Stimulated activated CD4-positive, alpha-beta T cell treated with anti-CD3 and anti-CD28 coated beads, TNF-alpha, amount 100 ng/mL, for 4 hours (primary cell): ENCODE measurements at regions not wholly inside any gene's neighbourhood (a gene's known extent, or its start where the extent isn't known, plus 50 kb on each side); places are given as distances from the start of the nearest gene placed in this dataset.

Experiments
- DNase-seq, 3 experiments: peaks; one replicate each; pipeline ENCODE4 v3.0.0-alpha.2; 2020; ENCODE audit warnings: low read depth in 3 of 3

DNA sequence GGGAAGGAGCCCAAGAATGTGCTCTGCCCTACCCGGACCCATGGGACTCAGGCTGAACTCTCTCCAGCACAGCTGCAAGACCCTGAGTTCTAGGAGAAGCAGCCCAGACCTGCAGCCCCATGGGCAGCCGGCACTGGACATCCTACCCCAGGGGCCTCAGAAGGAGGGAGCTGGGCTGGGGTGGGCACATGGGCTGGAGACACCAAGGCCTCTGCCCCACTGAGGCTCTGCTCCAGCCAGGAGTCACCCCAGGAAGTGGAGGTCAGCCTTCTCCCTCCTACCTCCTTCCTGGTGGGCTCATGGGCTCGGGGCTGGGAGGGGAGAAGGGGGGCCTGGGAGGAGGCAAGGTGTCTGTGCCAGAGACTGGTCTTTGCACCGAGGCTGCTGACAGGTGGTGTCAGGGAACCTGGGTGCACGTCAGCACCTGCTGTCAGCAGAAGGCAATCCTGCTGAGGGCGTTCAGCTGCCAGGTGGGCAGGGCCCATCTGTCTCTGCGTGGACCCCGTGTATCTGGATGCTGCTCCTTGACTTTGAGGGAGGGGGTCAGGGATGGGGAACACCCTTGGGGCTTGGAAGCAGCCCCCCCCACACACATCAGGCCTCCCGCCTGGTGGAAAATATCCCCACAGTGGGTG, 95.2 kb downstream of the PDGFA start:
- no peak for DNase-seq

DNA sequence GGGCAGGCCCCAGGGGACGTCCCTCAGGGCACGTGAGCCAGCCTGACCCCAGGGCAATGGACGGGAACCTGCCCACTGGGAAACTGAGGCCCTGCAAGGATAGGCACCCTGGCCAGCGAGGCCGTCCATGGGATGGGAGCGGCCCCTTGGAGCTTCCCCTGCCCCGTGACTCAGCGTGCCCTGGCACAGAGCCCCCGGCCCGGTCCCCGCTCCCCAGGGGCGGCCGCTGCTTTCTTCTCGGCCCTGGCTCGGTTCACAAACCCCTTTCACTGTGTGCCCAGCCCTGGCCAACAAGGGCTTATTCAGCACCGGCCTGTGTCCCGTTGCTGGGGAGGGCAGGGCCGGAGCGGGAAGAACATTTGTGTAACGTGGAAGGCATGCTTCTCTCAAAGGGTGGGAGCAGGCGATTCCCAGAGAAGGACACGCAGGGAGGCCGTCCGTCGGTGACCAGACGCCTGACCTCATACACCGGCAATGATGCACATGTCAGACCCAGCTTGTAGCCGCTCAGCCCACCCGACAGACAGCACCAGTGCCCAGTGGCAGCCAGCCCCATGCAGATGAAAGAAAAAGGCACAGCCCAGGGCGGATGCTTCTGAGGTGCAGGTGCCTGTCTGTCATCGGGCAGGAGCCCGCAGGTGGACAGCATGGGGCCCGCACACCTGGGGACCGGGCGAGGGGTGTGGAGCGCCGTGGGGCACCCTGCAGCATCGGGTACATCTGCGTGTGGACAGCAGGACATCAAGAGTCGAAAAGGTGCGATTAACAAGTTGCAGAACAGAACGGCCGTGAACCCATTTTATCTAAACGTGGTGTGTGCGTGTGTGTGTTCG, 94.5 kb downstream of the PDGFA start:
- no peak for DNase-seq

DNA sequence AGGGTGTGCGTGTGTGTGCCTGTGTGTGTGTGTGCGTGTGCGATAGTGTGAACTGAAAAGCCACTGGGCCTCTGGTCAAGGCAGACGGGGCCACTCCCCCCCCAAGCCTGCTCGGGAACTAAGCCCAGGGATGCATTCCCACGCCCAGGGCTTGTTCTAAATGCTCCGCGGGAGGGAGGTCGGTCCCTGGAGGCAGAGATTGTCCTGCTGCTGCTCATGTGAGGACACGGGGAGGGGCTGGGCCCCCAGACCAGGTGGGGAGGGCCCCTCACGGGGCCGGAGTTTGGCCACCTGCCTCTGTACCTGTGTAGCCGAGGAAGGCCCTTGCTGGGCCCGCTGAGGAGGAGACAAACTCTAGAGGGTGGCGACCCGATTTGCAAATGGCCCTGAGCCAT, 93.9 kb downstream of the PDGFA start:
- DNase-seq, result no peak

GRCh38 chr7:426510-426909, 93.1 kb downstream of the PDGFA start:
- DNase-seq, result no peak

- no peak for DNase-seq
Observed at GRCh38 chr7:427506-428103, 92.0 kb downstream of the PDGFA start.

GRCh38 chr7:428387-428786, 91.3 kb downstream of the PDGFA start:
- no peak for DNase-seq

GRCh38 chr7:428927-429827, 90.5 kb downstream of the PDGFA start:
- DNase-seq, result no peak

DNA sequence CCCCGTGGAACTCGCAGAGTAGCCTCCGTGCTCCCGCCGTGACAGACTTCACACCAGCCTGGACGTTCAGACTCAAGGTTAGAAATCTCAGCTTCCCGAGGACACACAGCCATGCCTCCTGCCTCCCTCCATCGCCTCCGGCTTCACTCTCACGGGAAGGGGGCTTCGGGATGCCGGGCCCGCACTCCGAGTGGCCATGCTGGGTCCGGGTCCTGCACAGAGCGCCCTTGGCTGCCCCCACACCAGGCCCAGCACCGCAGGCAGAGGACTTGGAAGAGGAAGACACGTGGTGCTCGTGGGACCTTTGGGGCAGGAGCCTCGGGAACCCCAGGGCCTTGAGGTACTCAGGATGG, 89.8 kb downstream of the PDGFA start:
- no peak for DNase-seq

GRCh38 chr7:431041-431440, 88.6 kb downstream of the PDGFA start:
- DNase-seq, result no peak

DNA sequence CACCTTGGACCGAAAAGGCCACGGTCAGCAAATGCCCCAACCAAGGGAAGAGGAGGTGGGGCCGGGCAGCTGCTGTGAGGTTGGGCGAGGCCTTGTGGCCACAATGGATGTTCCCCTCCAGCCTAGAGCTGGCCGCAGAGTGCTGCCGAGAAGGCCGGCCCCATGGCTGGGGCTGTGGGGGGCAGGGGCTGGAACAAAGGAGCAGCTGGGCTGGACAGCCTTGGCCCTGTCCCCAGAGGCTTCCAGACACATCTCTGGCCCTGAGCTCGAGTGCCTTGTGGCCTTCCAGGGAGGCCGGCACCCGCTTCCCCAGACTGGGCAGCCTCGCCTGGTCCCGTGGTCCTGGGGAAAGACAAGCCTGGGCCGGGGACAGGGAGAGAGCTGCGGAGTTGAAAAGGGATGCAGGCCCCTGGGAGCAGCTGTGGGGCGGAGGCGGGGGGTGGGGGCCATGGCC, 88.0 kb downstream of the PDGFA start:
- no peak for DNase-seq

DNA sequence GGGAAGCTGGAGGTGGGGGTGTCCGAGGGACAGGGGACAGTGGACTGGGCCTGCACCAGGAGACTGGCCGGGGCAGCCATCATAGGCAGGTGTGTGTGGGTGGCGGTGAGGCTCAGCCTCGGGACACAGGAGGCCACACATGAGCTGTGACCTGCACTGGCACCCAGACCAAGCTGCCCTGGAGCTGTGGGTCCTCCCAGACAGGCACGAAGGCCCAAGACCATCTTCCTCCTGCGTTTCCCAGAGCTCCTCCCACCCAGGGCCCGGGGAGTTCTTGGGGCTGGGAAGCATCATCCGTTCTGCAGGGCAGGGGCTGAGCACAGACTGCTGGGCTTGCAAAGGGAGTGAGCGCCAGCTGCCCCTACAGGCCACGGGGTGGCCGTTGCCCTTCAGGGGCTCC, 87.4 kb downstream of the PDGFA start:
- DNase-seq, result no peak

- DNase-seq, result no peak
Observed at GRCh38 chr7:432933-433332, 86.7 kb downstream of the PDGFA start.

GRCh38 chr7:433558-433957, 86.1 kb downstream of the PDGFA start:
- DNase-seq, result no peak

GRCh38 chr7:434891-435629, 84.6 kb downstream of the PDGFA start:
- no peak for DNase-seq

GRCh38 chr7:435630-436366, 83.8 kb downstream of the PDGFA start:
- DNase-seq, result no peak

DNA sequence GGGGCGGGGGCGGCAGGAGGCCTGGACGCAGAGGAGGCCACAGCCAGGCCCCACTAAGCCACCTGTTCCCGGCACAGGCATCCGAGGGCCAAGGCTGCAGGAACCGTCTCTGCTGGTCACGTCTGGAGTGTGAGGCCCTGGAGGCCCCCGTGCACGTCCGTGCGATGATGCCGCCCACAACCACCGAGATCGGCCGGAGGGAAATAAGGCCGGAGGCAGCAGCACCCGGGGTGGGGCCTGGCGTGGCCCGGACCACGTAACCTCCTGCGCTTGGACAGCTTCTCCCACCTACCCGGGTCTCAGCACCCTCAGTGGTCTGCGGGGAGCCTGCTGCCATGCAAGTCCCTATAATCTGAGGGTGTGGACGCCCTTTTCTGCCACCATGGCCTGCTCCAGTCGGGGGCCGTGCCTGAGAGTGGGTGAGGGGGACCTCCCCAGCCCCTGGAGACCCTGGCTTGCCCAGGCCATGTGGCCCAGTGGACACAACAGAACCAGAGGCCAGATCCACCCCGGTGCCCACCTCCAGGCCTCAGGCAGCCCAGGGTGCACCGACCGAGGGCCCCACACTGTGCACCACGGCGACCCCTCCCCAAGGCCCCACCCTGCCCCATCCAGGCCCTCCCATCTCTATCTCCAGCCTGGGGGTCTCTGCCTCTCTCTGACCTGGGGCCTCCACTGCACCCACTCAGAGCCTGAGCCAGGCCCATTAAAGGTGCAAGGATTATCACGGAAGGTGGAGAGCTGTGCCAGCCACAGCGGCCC, 83.1 kb downstream of the PDGFA start:
- no peak for DNase-seq

DNA sequence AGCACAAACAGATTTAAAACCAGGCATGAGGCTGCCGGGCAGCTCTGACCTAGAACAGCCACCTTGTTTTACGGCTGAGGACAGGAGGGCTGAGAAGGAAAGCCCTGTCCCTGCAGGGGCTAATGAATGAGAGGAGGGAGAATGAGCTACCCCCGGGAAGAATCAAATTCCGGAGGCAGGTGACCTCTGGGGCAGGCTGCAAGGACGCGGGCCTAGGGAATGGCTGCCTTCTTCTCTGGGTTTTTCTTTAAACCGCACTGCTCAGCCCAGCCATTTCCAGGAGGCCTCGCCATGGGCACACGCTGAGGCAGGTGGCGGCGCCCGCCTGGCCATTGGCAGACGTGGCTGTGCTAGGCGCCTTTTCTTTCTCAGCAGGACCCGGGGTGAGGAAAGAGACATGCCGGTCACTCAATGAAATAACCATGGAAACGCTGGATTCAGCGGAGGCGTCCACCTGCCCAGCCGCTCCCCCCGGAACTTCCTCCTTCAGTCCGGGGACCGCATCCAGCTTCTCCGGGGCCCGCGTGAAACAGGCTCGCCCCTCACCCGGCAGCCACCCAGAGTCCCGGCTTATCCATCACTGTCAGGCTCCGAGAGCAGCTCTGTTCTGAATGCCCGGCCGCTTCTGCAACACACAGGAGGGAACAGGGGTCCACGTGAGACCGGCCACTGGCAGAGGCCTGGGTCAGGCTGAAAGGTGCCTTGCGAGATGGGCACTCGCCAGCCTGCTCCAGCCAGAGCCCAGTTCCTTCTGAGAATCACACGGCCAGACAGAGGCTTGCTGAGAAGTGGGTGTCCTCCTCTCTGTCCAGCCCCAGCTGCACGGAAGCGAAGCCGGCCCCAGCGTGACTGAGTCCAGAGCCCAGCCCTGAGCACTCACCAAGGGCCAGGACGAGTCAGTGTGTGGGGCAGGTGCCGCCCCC, 82.1 kb downstream of the PDGFA start:
- DNase-seq, result no peak

DNA sequence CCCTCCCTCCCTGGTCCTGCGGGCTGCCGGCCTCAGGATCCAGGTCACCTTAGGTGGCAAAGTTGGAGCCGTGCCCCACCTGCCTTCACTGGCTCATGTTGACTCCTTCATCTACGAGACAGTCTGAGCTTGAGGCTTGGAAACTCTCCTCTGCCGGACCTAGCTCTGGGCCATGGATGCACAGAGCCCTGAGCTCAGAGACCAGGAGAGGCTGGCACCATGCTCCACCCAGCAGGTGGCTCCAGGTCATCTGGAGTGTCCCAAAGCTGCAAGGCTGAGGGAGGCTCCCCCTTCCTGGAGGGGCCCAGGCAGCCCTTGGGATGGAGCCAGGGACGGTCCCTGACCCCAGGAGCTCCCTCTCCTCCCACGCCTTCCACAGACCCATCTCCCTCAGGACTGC, 81.3 kb downstream of the PDGFA start:
- DNase-seq, result no peak

DNA sequence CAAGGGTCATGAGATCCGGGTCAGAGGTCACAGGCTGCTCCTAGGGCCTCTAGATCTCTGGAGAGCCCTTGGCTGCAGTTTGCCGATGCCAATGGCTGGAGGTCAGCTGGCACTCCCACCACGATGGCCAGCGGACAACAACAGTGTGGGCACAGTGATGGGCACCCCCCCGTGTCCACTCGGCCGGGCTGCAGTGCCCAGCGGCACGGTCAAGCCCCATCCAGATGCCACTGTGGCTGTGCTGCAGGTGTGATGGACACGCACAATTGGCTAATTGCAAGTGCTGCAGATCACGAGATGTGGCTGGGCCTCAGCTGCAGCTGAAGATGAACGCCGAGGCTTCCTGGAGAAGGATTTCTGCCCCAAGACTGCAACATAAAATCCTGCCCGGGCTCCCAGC, 80.7 kb downstream of the PDGFA start:
- no peak for DNase-seq
